ENCODE measurements at regions not wholly inside any gene's neighbourhood (a gene's known extent, or its start where the extent isn't known, plus 50 kb on each side); places are given as distances from the start of the nearest gene placed in this dataset.

DNA sequence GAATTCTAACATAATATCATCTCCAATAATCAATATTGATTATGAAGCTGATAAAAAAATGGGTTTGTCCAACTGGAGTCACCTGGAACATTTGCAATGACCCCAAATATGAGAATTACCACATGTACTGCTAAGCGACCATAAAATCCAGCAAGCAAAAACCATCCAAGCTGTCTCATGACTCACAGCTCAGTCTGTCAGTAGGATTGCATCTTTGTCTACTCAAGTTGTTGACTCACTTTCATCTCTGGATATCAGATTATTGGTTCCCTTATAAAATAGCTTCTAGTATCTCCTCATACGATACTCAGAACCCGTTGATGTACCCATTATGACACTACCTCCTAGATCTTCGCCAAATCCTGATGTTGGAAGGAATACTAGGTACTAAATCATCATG, 209.8 kb upstream of the ATP11B start:
- TF ChIP-seq CTCF (IDR thresholded peaks at IDR 0.05; ENCODE audit: control extremely low read depth, extremely low read depth, low read depth, missing control alignments) = no peak
- ChIA-PET CTCF (interaction anchor here (1.0 kb wide), 1 partner anchor 76 kb away, joined by 3 read pairs; no protein-coding TSS in a partner anchor), POLR2A (no interaction called here)
- no peak for DNase-seq (ENCODE audit: extremely low spot score)

GRCh38 chr3:182585532-182586150, 207.7 kb upstream of the ATP11B start:
- ChIA-PET CTCF (interaction anchor here (1.1 kb wide), 1 partner anchor 9 kb away, joined by 3 read pairs; no protein-coding TSS in a partner anchor), POLR2A (no interaction called here)
- no peak for TF ChIP-seq CTCF (IDR thresholded peaks at IDR 0.05; ENCODE audit: control extremely low read depth, extremely low read depth, low read depth, missing control alignments)
- no peak for DNase-seq (ENCODE audit: extremely low spot score)

- POLR2A ChIA-PET = no interaction called here
- CTCF ChIA-PET = interaction anchor here (1.2 to 1.6 kb wide), 2 partner anchors 8 to 17 kb away, joined by 3 to 7 read pairs; no protein-coding TSS in a partner anchor
- DNase-seq (ENCODE audit: extremely low spot score) = no peak
- TF ChIP-seq CTCF (IDR thresholded peaks at IDR 0.05; ENCODE audit: control extremely low read depth, extremely low read depth, low read depth, missing control alignments) = no peak
Observed at GRCh38 chr3:182592747-182593146, 200.6 kb upstream of the ATP11B start.

DNA sequence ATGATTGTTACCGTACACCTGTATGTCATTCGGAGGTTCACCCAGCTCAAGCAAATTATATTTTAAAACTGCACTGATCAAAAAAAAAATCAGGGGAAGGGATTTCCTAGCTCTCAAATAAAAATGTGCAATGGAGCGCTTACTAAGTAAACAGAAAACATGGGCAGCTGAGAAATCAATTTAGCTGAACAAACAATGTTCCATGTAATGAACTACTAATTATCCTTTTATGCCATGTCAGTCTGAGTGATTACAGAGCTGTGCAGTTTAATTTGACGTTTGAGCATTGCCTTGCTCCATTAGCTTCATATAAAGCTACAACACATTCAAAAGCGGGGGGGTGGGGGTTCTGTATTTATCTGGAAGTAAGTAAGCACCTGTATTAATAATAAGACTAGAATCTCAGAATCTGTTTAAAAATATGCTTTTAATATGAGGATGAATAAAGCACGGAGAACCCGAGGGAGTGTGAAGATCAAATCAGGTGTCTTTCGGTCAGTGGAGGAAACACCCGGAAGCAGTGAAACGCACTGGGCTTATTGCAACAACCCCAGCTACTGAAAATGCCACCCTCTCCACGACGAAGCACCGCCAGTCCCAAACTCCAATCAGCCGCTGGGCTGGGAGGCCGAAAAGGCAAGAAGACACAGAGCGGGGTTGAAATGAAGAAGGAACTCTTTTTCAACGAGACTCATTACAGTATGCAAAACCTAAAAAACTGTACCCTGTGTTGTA, 196.5 kb upstream of the ATP11B start:
- ChIA-PET POLR2A (no interaction called here), CTCF (interaction anchor here (0.7 kb wide), 1 partner anchor 9 kb away, joined by 3 read pairs; no protein-coding TSS in a partner anchor)
- no peak for TF ChIP-seq CTCF (IDR thresholded peaks at IDR 0.05; ENCODE audit: control extremely low read depth, extremely low read depth, low read depth, missing control alignments)
- DNase-seq (ENCODE audit: extremely low spot score) = no peak

DNA sequence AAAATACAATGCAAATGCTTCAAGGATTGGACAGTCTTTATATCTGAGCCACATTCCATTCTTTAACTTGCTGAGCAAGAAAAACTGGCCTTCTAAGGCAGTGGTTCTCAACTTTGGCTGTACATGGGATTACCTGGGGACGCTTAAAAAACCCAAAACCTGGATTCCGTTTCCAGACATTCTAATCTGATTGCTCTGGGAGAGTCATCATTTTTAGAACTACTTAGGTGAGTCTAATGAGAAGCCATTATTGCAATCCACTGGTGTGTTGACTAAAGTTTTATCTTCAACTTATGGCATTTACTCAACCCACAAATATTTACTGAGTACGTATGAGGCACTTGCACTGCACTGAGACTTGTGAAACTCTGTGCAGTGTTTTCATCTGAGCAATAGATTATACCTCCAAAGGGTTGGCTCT, 195.7 kb upstream of the ATP11B start:
- ChIA-PET CTCF (no interaction called here), POLR2A (no interaction called here)
- TF ChIP-seq CTCF (IDR thresholded peaks at IDR 0.05; ENCODE audit: control extremely low read depth, extremely low read depth, low read depth, missing control alignments) = no peak
- no peak for DNase-seq (ENCODE audit: extremely low spot score)

GRCh38 chr3:182601597-182601996, 191.7 kb upstream of the ATP11B start:
- no peak for TF ChIP-seq CTCF (IDR thresholded peaks at IDR 0.05; ENCODE audit: control extremely low read depth, extremely low read depth, low read depth, missing control alignments)
- ChIA-PET POLR2A (no interaction called here), CTCF (interaction anchor here (1.5 to 1.7 kb wide), 2 partner anchors 10 to 25 kb away, joined by 5 to 7 read pairs; no protein-coding TSS in a partner anchor)
- no peak for DNase-seq (ENCODE audit: extremely low spot score)
